ENCODE measurements at regions not wholly inside any gene's neighbourhood (a gene's known extent, or its start where the extent isn't known, plus 50 kb on each side); places are given as distances from the start of the nearest gene placed in this dataset.

GRCh38 chr6:133648581-133648980, 240.3 kb upstream of the TCF21 start:
- no peak for DNase-seq
- peaks cover 3% of the 10 kb centered on the region for H3K4me1 ChIP-seq (ENCODE audit: control insufficient read depth, insufficient read depth, low read length)
- H3K27ac Mint-ChIP-seq: no peak overlapping the region
- H3K9me3 ChIP-seq (ENCODE audit: control insufficient read depth, low read length): no peaks in the 10 kb centered on the region
- H3K4me3 ChIP-seq (ENCODE audit: low read length): no peak overlapping the region
- H3K36me3 Mint-ChIP-seq (ENCODE audit: low read depth): no peaks in the 10 kb centered on the region
- no peak overlapping the region for H3K9ac ChIP-seq (ENCODE audit: extremely low read depth, low read length, poor library complexity, severe bottlenecking)
- H3K27ac ChIP-seq (ENCODE audit: low read depth, low read length): no peak overlapping the region
- H3K27me3 ChIP-seq (ENCODE audit: control insufficient read depth, insufficient read depth, low read length, poor library complexity, severe bottlenecking): peaks cover 26% of the 10 kb centered on the region
- H3K4me1 Mint-ChIP-seq: peaks cover 15% of the 10 kb centered on the region
- 87 to 95% methylated on average over 2 of the region's 2 CpGs for WGBS, 2 experiments (ENCODE audit: insufficient coverage in 1 of 2, insufficient read length in 1 of 2)
- no peak overlapping the region for H3K4me3 Mint-ChIP-seq
- H3K27me3 Mint-ChIP-seq (ENCODE audit: insufficient read depth): peaks cover 19% of the 10 kb centered on the region
- TF ChIP-seq, protein P1, sequence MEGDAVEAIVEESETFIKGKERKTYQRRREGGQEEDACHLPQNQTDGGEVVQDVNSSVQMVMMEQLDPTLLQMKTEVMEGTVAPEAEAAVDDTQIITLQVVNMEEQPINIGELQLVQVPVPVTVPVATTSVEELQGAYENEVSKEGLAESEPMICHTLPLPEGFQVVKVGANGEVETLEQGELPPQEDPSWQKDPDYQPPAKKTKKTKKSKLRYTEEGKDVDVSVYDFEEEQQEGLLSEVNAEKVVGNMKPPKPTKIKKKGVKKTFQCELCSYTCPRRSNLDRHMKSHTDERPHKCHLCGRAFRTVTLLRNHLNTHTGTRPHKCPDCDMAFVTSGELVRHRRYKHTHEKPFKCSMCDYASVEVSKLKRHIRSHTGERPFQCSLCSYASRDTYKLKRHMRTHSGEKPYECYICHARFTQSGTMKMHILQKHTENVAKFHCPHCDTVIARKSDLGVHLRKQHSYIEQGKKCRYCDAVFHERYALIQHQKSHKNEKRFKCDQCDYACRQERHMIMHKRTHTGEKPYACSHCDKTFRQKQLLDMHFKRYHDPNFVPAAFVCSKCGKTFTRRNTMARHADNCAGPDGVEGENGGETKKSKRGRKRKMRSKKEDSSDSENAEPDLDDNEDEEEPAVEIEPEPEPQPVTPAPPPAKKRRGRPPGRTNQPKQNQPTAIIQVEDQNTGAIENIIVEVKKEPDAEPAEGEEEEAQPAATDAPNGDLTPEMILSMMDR (conservative IDR thresholded peaks at IDR 0.05): no peak
- H3K36me3 ChIP-seq (ENCODE audit: control insufficient read depth, insufficient read depth, low read length): no peaks in the 10 kb centered on the region
- no peaks in the 10 kb centered on the region for H3K9me3 Mint-ChIP-seq

DNA sequence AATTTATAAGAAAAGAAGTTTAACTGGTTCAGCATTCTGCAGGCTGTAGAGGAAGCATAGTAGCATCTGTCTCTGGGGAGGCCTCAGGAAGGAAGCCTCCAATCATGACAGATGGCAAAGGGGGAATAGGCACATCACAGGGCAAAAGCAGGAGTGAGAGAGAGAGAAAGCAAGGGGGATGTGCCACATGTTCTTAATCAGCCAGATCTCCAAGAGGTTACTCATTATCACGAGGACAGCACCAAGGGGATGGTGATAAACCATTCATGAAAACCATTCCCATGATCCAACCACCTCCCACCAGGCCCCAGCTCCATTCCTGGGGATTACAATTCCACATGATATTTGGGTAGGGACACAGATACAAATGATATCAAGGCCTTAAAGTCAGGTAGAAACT, 217.5 kb upstream of the TCF21 start:
- no peak for DNase-seq

DNA sequence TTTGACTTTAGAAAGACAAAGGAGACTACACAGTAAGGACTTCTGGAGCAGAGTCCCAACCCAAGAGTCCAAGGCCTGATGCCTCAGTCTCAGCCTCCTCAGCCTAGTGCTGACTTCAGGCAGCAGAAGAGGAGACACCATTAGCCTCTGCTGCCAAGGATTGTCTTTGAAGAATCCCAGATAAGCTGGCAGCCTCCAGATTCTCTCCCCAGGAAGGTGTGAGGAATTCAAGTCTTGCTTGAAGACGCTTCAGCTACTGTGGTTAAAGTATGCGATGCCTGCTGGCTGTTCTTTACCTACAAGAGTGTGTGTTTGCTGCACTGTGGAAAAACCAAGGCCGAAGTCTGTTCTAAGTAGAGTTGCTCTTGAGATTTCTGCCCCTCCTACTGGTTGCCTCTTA, 215.9 kb upstream of the TCF21 start:
- no peak overlapping the region for H3K4me3 Mint-ChIP-seq
- peak; percentile 64 for DNase-seq
- H3K27ac Mint-ChIP-seq: no peak overlapping the region
- H3K9me3 ChIP-seq (ENCODE audit: control insufficient read depth, low read length): no peaks in the 10 kb centered on the region
- no peaks in the 10 kb centered on the region for H3K9me3 Mint-ChIP-seq
- TF ChIP-seq, protein P1 (conservative IDR thresholded peaks at IDR 0.05): no peak
- H3K36me3 ChIP-seq (ENCODE audit: control insufficient read depth, insufficient read depth, low read length): no peaks in the 10 kb centered on the region
- no peaks in the 10 kb centered on the region for H3K27me3 Mint-ChIP-seq (ENCODE audit: insufficient read depth)
- no peaks in the 10 kb centered on the region for H3K4me1 ChIP-seq (ENCODE audit: control insufficient read depth, insufficient read depth, low read length)
- no peaks in the 10 kb centered on the region for H3K27me3 ChIP-seq (ENCODE audit: control insufficient read depth, insufficient read depth, low read length, poor library complexity, severe bottlenecking)
- no peak overlapping the region for H3K9ac ChIP-seq (ENCODE audit: extremely low read depth, low read length, poor library complexity, severe bottlenecking)
- 74 to 82% methylated on average over 2 to 3 of the region's 3 CpGs for WGBS, 2 experiments (ENCODE audit: insufficient coverage in 1 of 2, insufficient read length in 1 of 2)
- no peak overlapping the region for H3K27ac ChIP-seq (ENCODE audit: low read depth, low read length)
- H3K4me3 ChIP-seq (ENCODE audit: low read length): no peak overlapping the region
- H3K4me1 Mint-ChIP-seq: peaks cover 8% of the 10 kb centered on the region
- H3K36me3 Mint-ChIP-seq (ENCODE audit: low read depth): no peaks in the 10 kb centered on the region

More for the DNA sequence above, 217.5 kb upstream of the TCF21 start:
- Mint-ChIP-seq H3K4me1 (peaks cover 8% of the 10 kb centered on the region), H3K36me3 (ENCODE audit: low read depth) (no peaks in the 10 kb centered on the region), H3K27me3 (ENCODE audit: insufficient read depth) (no peaks in the 10 kb centered on the region), H3K27ac (no peak overlapping the region), H3K4me3 (no peak overlapping the region), H3K9me3 (peaks cover 3% of the 10 kb centered on the region)
- TF ChIP-seq, protein P1 (conservative IDR thresholded peaks at IDR 0.05): no peak
- Histone ChIP-seq H3K4me1 (ENCODE audit: control insufficient read depth, insufficient read depth, low read length) (no peaks in the 10 kb centered on the region), H3K9ac (ENCODE audit: extremely low read depth, low read length, poor library complexity, severe bottlenecking) (no peak overlapping the region), H3K9me3 (ENCODE audit: control insufficient read depth, low read length) (peaks cover 4% of the 10 kb centered on the region), H3K36me3 (ENCODE audit: control insufficient read depth, insufficient read depth, low read length) (no peaks in the 10 kb centered on the region), H3K27me3 (ENCODE audit: control insufficient read depth, insufficient read depth, low read length, poor library complexity, severe bottlenecking) (no peaks in the 10 kb centered on the region), H3K4me3 (ENCODE audit: low read length) (no peak overlapping the region), H3K27ac (ENCODE audit: low read depth, low read length) (no peak overlapping the region)
- 92% methylated on average over 1 of the region's 1 CpG; no CpG with 5 or more reads in 1 of the 2 experiments for WGBS, 2 experiments (ENCODE audit: insufficient coverage in 1 of 2, insufficient read length in 1 of 2)

Data from endodermal cell (in vitro differentiated cells).